Germinal center (tissue), 1 donor: ENCODE measurements at regions not wholly inside any gene's neighbourhood (a gene's known extent, or its start where the extent isn't known, plus 50 kb on each side); places are given as distances from the start of the nearest gene placed in this dataset.

Experiments used
- DNase-seq: peaks from one replicate; pipeline ENCODE4 v3.0.0; 2012; ENCODE audit warnings: mixed read lengths, low spot score

DNA sequence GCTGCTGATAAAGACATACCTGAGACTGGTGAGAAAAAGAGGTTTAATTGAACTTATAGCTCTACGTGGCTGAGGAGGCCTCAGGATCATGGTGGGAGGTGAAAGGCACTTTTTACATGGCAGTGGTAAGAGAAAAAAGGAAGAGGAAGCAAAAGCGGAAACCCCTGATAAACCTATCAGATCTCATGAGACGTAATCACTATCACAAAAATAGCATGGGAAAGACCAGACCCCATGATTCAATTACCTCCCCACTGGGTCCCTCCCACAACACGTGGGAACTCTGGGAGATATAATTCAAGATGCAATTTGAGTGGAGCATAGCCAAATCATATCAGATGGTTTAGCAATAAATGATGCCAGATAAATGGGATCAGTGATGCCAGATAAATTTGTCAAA lies 892.0 kb upstream of the CELF2 start:
- no peak for DNase-seq

DNA sequence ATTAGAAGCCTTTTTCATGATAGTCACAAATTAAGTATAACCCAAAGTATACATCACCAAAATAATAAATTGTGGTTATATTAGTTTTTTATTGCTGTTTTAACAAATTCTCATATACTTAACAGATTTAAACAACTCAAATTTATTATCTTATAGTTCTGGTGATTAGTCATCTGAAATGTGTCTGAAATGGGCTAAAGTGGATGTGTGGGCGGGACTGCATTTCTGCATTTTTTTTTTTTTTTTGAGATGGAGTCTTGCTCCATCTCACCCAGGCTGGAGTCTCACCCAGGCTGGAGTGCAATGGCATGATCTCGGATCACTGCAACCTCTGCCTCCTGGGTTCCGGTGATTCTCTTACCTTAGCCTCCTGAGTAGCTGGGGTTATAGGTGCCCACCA lies 891.5 kb upstream of the CELF2 start:
- DNase-seq: no peak

DNA sequence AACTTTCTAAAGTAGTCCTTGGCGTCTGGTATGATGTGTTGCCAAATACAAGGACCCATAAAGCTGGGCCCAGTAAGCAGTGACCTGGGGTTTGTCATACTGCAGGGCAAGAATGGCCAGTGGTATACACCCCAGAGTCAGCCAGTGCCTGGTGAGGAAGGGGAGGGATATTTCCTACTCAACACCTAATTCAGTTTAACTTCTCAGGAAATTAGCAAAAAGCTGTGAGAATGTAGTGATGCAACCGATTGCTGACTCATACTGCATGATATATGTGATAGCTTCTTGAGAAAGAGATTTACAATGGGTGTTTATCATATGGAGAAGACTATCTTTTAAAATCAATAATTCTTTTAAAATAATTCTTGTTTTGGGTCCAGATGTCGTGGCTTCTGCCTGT lies 889.3 kb upstream of the CELF2 start:
- DNase-seq: no peak

DNA sequence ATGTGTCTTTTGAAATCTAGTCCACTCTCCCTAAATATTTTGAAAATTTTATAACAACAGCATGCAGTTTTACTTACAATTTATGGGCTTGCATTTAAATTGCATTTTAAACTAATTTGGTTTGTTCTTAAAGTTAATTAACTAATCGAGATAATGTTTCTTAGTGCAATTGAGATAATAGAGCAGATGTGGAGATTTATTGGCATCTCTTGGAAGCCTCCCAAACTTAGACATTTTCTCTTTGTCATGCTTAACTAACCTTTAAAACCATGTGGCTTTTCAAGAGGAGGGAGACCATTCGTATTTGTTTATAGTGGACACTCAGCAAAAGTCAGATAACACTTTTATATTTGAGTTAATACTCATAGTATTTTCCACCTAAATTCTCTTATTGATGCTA lies 887.0 kb upstream of the CELF2 start:
- no peak for DNase-seq

DNA sequence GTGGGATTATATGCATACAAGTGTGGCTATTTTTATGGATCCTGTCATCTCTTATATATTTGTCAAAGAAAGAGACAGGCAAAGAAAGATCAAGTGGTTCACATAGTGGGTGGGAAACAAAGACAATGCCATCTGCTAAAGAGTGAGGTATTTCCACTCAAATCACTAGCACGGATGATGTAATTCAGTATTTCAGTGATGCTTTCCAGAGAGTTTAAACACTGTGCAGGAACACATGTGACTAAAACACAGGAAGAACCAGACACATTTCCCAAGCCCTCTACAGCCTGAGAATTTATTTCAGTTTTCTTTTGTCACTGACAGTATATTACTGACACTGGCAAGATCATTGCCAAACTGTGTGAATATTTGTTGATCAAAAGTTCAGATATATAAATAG lies 885.7 kb upstream of the CELF2 start:
- no peak for DNase-seq

DNA sequence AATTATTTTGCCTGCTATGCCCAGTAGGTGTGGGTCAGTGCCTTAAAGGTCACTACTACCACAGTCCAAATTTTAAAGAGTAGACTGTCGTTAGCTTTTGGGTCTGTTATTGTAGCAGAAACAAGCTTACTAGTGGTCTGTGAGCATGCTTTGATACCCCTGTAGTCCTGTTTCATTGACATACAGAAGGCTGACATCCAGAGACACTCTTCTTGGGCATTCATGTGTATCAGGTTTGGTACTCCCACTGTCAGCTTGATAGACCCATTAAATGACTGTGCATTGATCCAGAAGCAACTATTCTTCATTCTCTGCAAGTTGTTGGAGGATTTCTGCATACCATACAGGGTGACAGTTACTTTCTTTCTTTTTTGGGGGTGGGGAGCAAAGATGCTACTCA lies 884.4 kb upstream of the CELF2 start:
- no peak for DNase-seq

DNA sequence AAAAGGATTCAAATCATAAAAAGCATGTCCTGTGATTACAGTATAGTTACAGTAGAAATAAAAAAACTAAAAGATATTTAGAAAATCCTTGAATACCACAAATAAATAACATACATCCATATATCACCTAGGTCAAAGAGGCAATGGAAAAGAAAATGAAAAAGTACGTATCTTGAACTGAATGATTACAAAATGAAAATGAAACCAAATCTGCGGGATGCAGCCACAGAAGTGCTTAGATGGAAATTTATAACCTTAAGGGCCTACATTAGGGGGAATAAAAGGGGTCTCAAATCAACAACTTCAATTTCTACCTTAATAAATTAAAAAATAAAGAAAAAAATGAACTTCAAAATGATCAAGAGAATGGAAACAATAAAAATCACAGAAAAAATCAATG lies 879.0 kb upstream of the CELF2 start:
- DNase-seq: no peak

DNA sequence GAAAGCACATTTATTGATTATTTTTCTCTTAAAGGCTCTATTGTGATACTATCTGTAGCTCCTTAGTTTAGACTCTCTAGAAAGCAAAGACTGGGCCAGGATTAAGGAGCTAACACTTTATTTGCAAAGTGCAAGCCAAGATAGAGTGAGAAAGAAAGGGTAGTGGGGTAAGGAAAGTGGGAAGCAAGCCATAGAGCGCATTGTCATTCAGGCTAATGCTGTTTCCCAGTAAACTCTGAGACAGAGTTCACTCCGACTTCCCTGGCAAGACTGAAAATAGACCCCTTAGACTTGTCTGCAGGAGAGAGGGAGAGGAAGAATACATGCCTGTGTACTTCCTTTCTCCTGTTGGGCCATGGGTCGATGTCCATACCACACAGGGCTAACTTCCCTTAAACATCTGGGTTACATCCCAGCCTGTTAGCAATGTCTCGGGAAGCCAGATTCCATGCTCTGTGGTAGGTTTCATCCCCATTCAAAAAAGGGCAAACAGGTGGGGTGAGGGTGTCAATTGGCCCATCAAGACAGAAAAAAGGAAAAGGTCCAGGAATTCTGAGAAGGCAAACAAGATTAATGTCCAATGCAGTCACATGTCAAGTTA lies 875.8 kb upstream of the CELF2 start:
- DNase-seq: no peak

DNA sequence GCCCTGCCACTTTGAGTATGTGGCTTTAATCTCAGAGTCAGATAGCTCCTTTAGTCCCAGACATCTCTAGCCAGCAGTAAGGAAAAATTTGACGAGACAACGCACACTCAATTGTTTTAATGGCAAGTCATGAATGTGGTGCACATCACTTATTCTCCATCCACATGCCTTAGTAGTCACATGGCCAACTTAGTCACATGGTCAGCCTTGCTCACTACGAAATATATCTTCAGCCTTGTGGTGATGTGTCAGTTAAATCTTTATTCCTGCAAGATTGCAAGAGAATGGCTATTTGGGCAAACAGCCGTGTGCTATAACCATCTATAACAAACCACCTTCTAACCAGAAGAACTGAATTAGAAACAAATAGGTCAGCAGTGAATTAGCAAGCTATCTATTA lies 871.1 kb upstream of the CELF2 start:
- no peak for DNase-seq

DNA sequence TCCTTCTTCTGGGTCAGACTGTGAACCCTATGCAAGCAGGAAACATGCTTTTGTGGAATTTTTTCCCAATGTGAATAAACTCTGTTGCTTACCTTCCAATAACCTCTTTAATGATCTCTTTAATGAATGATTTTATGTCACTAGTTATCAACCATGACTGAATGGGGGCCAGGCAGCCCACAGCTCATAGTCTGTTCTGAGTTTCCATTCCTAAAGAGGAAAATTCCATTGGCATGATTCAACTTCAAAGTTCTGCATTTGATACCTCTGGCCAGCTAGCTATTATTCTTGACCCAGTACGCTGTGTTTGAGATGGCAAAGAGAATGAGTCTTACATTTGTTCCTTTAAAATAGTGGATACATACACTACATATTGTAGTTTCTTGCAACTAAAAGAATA lies 867.8 kb upstream of the CELF2 start:
- DNase-seq: no peak

DNA sequence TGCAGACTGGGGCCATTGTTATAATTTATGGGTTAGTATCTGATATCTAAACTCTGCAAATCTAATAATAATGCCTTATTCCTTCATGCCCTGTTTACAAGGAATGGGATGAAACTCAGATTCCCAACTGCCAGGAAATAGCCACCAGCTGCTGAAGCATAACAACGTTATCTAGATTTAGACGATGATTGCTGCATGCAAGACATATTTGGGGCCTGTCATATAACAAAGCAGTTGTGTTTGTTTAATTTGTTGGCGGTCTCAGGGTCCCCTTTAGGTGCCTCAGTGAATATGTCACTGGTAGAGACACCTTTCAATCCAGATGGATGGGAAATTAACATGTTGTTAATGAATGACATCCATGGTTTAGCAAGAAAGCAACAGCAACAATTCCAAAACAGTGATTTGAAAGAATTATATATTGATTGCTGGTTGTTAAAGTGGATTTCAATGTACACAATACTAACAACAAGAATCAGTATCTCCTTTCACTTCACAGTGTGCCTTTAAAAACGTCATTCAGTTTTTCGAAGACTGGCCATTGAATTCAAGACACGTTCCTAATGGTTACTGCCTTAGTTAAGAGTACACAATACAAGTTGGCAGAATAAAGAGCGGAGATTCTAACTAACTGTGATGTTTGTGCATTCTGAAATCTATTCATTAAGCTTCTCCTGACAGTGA lies 860.6 kb upstream of the CELF2 start:
- DNase-seq: no peak

DNA sequence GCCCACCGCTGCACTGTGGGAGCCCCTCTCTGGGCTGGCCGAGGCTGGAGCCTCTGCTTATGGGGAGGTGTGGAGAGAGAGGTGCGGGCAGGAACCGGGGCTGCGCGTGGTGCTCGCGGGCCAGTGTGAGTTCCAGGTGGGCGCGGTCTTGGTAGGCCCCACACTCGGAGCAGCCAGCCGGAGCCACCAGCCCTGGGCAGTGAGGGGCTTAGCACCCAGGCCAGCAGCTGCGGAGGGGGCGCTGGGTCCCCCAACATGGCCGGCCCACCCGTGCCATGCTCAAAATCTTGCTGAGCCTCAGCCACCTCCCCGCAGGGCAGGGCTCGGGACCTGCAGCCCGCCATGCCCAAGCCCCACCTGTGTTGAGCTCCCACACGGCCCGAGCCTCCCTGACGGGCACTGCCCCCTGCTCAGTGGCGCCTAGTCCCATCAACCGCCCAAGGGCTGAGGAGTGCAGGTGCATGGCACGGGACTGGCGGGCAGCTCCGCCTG lies 856.8 kb upstream of the CELF2 start:
- no peak for DNase-seq

DNA sequence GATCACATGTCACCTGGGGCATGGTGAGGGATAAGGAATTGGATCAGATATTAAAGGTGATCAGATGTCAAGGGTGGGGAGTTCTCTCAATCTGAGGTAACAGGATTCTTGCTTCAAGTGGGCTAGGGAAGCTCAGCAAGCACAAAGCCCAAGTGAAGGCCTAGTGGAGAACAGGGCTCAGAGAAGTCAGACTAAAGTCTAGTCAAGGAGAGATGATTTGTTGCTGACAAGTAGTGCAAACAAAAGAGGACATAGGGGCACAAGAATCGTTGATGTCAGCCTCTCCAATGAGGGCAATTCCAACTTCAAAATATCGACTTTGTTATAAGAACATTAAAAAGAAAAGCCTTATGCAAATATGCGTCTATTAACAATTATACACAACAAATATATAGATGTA lies 852.8 kb upstream of the CELF2 start:
- DNase-seq: no peak

DNA sequence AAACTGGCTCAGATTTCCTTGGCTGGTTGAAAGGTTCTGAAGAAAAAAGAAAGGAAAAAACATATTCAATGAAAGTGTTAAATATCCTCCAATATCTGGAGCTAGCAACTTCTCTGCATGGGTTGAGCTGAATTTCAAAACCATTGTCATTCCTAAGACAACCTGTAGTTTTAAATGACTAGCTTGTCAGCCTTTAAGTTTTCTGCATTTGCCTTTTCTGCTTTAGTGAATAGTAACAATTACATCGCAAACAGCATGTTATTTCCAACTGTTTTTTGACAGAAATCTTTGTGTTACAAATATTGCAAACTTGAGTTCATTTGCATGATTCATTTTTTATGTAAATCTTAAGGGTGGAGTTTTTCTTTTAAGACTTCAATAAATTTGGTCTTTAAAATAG lies 852.3 kb upstream of the CELF2 start:
- no peak for DNase-seq

DNA sequence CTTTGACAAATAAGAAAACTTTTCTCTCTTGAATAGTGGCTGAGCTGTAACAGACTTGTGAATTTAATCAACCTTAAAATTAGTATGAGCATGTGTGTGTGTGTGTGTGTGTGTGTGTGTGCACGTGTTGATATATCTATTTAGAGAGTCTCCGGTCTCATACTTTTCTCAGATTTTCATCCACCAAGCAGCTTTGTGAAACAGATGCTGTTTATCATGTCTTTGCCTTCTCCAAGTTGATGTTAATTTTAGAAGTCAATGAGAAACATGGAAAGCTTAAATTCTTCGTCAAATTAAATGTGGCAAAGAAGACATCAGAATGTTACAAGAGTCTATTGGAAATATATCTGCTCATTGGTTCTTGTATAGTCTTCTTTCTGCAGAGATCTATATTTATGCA lies 839.2 kb upstream of the CELF2 start:
- DNase-seq: no peak

DNA sequence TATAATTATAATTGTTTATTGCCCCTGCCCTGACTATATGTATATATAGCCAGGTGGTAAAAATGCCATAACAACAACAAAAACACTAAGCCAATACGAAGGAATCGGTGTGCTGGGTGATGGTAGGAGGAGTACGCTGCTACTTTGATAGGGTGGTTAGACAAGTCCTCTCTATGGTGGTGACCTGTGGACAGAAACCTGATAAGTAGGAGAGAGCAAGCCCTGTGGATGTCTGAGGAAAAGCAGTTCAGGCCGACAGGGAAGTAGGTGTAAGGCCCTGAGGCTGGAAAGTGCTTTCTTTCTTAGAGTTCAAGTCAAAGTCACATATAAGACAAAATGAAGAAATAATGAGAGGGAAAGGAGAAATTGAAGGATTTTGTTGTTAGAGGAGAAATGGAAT lies 823.8 kb upstream of the CELF2 start:
- DNase-seq: no peak

DNA sequence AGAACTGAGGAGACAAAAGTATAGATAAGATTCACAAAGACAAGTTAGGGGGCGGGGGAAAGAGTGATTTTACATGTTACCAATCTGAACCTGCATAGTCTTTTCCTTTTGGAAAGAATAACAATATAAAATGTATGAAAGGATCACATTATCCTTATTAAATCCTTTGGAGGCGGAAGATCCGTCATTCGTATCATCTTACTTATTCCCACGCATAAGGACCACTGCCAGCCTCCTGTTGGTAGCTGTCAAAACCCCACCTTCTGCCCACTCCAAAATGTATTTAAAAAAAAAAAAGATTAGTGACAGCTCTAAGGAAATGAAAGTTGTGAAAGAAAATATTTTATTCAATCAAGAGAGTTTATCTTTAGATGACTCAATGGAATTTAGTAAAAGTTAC lies 821.0 kb upstream of the CELF2 start:
- no peak for DNase-seq

DNA sequence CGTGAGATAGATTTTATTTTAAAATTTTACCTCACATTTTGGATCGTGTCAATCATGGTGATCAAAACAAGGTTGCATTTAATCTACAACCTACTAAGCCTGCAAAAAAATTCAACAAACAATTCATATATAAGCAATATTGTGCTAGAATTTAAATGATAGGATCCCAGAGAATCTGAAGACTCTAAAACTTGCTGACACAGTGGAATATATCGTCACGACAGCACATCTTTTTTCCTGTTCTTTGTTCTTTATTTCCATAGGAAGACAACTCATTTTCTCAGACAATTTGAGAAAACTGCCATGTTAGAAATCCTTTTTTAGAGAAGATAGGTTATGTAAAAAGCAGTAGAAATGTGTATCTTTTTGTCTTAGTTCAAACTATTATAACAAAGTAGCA lies 820.2 kb upstream of the CELF2 start:
- no peak for DNase-seq

DNA sequence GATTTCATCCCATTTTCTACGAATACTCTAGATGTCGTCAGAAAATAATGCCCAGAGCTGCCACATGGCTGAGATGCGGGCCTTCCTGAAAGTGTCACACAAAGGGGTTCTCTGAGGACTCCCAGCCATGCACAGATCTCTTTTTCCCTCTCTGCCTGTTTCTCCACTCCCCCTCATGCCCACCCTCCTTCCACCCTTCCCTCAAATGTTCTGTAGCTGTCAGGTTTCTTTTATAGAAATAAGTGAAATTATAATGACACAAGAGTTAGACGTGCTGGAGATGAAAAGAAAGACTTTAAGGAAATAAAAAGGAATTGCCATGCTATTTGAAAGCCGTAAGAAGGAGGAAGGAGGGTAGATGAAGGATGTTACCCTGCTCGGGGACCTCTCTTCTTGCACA lies 819.3 kb upstream of the CELF2 start:
- DNase-seq: no peak

DNA sequence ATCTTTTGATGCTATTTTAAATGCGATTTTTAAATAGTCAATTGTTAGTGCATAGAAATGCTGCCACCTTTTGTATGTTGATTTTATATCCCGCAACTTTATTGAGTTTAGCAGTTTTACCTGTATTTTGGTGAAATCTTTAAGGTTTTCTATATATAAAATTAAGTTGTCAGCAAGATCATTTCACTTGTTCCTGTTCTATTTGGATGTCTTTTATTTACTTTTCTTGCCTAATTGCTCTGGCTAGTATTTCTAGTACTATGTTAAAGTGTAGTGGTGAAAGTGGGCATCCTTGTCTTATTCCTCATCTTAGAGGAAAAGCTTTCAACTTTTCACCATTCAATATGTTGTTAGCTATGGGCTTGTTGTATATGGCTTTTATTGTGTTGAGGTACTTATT lies 813.3 kb upstream of the CELF2 start:
- DNase-seq: no peak

DNA sequence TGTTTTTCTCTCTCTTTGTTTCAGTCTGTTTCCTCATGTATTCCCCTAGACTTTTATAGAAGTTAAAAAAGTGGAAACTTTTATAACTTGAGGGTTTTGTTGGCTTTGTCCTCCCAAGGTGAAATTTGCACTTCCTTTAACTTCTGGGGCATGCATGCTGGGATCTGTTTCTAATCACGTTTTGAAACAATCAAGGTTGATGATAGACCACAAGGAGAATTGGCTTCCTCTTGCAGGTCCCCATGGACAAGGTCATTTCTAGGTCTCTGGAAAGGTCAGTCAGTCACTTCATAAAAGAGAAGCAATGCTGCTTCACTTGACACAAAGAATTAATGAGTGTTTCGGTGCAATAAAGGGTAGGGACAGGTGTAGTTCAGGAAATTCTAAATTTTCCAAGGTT lies 811.8 kb upstream of the CELF2 start:
- DNase-seq: no peak

DNA sequence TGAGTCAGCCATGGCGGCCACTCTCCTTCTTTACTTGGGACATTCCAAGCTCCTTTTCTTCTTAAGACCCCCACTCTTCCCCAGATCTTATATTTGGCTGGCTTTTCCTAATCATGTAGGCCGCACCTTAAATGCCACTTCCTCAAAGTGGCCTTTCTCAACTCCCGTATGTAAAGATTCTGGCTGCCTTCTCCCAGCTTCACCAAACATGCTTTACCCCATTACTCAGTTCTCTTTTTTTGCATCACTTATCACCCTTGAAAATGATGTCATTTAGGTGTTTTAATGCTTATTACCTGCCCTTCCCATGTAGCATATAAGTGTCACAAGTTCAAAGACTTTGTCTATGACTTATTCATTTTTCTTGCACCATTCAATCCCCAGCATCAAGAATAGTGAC lies 810.1 kb upstream of the CELF2 start:
- DNase-seq: no peak

DNA sequence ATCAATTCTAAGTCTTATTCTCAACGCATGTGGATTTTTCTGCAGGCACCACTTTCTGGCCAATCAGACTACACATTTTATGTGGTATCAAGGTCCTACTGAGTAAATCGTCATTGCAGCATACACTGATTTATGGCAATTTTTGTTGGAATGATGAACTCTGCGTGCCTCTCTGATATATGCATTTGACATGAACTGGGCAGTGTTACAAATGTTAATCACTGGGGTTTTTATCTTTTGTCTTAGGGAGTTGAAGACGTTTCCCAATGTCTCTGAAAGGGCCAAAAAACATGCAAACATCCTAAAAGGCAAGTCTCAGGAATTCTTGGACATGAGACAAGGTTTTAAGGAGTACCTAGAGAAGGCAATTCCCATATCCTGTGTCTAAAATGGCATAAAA lies 809.5 kb upstream of the CELF2 start:
- no peak for DNase-seq

DNA sequence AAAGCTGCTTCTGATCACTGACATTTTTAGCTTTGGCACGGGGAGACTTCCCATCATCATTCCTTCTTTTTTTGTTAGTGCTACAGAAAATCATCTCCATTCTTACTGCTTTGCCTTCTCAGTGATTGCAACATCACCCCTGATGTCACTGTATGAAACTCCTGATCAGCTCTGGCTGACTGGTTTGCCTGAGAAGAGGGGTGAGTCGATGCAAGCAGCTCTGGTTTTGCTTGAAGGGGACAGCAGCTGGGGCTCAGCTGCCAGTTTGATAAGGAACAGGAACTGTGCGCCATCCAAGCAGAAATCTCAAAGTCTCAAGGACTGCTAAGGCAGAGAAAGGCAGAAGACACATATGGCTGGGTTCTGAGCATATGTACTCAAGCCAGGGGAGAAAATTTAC lies 808.5 kb upstream of the CELF2 start:
- no peak for DNase-seq
